Transverse colon (tissue), 3 donors: ENCODE measurements at regions not wholly inside any gene's neighbourhood (a gene's known extent, or its start where the extent isn't known, plus 50 kb on each side); places are given as distances from the start of the nearest gene placed in this dataset.

ENCODE experiments used
- EP300 ChIP-seq: sonication (generic); formaldehyde crosslinking; IDR thresholded peaks from one replicate; pipeline ENCODE4 v1.6.1; 2017; ENCODE audit warnings: antibody characterized with exemption, low read depth
- POLR2AphosphoS5 ChIP-seq, 3 donors: sonication (generic); formaldehyde crosslinking; IDR thresholded peaks; one replicate each; pipeline ENCODE4 v1.6.1; 2016; ENCODE audit warnings: antibody characterized with exemption in 3 of 3

DNA sequence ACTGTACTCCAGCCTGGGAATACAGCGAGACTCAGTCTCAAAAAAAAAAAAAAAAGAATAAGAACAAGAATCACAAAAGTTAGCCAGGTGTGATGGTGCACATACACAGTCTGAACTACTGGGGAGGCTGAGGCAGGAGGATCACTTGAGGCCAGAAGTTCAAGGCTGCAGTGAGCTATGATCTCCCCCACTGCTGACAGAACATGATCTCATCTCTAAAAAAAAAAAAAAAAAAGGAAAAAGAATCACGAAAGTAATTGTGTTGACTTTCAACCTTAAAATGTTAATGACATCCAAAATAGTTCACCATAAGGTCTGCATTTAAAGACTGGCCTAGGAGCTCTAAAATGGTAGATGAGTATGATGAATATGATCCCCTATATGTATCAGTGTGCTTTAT, 68.0 kb upstream of the MAP4 start:
- TF ChIP-seq EP300 (no peak), POLR2AphosphoS5 (IDR thresholded peaks at IDR 0.05) (no peak)
